Duodenal mucosa (tissue), 2 donors: ENCODE measurements at regions not wholly inside any gene's neighbourhood (a gene's known extent, or its start where the extent isn't known, plus 50 kb on each side); places are given as distances from the start of the nearest gene placed in this dataset.

Experiments
- H3K27ac ChIP-seq: one replicate; pipeline ENCODE4 v1.7.0; 2013; ENCODE audit warnings: low read depth, low read length
- H3K27me3 ChIP-seq, 2 donors: one replicate each; pipeline ENCODE4 v1.7.0; 2013; ENCODE audit warnings: low read length in 2 of 2, control low read depth in 1 of 2; ENCODE audit not compliant: insufficient read depth in 2 of 2, control insufficient read depth in 1 of 2
- H3K36me3 ChIP-seq, 2 donors: one replicate each; pipeline ENCODE4 v1.7.0; 2013; ENCODE audit warnings: low read length in 2 of 2, control low read depth in 1 of 2; ENCODE audit not compliant: insufficient read depth in 2 of 2, control insufficient read depth in 1 of 2
- H3K4me1 ChIP-seq, 2 donors: one replicate each; pipeline ENCODE4 v1.7.0; 2013; ENCODE audit warnings: low read length in 2 of 2, control low read depth in 1 of 2; ENCODE audit not compliant: insufficient read depth in 2 of 2, control insufficient read depth in 1 of 2
- H3K4me3 ChIP-seq, 2 donors: one replicate each; pipeline ENCODE4 v1.7.0; 2013; ENCODE audit warnings: low read length in 2 of 2, low read depth in 1 of 2
- H3K9ac ChIP-seq, 2 donors: one replicate each; pipeline ENCODE4 v1.7.0; 2013; ENCODE audit warnings: low read length in 2 of 2, low read depth in 1 of 2
- H3K9me3 ChIP-seq, 2 donors: one replicate each; pipeline ENCODE4 v1.7.0; 2013; ENCODE audit warnings: low read length in 2 of 2, control low read depth in 1 of 2; ENCODE audit not compliant: control insufficient read depth in 1 of 2

DNA sequence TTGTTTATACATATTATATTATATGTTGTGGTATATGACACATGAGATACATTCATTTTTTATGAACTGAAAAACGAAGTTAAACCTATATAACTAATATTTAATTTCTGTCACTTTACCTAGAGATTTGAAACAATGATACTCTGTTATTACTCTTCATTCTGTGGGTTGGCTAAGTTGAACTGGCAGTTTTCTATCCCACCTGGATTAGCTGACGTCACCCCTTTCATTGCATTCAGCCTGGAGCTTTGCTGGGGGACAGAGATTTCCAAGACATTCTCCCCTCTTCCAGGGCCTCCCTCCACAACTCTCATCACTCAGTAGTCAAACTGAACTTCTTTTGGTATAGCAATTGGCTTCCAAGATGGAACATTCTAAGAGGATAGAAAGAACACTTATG is 309.2 kb upstream of the SATB1 start:
- Histone ChIP-seq H3K9me3 (no peaks in the 10 kb centered on the region), H3K27ac (no peak overlapping the region), H3K4me1 (no peaks in the 10 kb centered on the region), H3K27me3 (no peaks in the 10 kb centered on the region), H3K9ac (no peak overlapping the region), H3K4me3 (no peak overlapping the region), H3K36me3 (no peaks in the 10 kb centered on the region)

DNA sequence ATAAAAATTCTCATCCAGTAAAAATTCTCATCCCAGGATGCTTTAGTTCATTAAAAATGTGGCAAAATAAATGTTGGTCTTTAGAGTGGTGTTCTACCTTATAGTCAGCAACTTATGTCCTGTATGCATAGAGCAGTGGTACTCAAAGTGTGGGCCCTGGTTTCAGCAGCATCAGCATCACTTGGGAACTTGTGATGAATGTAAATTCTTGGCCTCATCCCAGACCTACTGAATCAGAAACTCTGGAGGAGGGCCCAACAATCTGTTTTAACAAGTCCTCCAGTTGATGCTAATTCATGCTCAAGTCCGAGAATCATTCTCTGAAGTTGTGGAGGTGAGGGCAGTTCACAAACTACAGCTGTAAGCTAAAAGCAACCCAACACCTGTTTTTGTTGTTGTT is 307.3 kb upstream of the SATB1 start:
- no peaks in the 10 kb centered on the region for H3K4me1 ChIP-seq
- no peak overlapping the region for H3K27ac ChIP-seq
- no peaks in the 10 kb centered on the region for H3K36me3 ChIP-seq
- no peaks in the 10 kb centered on the region for H3K9me3 ChIP-seq
- H3K27me3 ChIP-seq = no peaks in the 10 kb centered on the region
- no peak overlapping the region for H3K4me3 ChIP-seq
- H3K9ac ChIP-seq = no peak overlapping the region

- no peak overlapping the region for H3K9ac ChIP-seq
- no peak overlapping the region for H3K4me3 ChIP-seq
- H3K9me3 ChIP-seq = no peaks in the 10 kb centered on the region
- H3K27me3 ChIP-seq = no peaks in the 10 kb centered on the region
- H3K36me3 ChIP-seq = no peaks in the 10 kb centered on the region
- H3K4me1 ChIP-seq = no peaks in the 10 kb centered on the region
- no peak overlapping the region for H3K27ac ChIP-seq
Observed at GRCh38 chr3:18730491-18730890, 305.4 kb upstream of the SATB1 start.

GRCh38 chr3:18729671-18730070 is 304.5 kb upstream of the SATB1 start:
- H3K36me3 ChIP-seq = no peaks in the 10 kb centered on the region
- no peak overlapping the region for H3K9ac ChIP-seq
- H3K9me3 ChIP-seq = no peaks in the 10 kb centered on the region
- H3K4me3 ChIP-seq = no peak overlapping the region
- H3K27me3 ChIP-seq = no peaks in the 10 kb centered on the region
- no peak overlapping the region for H3K27ac ChIP-seq
- peaks cover 0 to 3% of the 10 kb centered on the region in 2 donors for H3K4me1 ChIP-seq

DNA sequence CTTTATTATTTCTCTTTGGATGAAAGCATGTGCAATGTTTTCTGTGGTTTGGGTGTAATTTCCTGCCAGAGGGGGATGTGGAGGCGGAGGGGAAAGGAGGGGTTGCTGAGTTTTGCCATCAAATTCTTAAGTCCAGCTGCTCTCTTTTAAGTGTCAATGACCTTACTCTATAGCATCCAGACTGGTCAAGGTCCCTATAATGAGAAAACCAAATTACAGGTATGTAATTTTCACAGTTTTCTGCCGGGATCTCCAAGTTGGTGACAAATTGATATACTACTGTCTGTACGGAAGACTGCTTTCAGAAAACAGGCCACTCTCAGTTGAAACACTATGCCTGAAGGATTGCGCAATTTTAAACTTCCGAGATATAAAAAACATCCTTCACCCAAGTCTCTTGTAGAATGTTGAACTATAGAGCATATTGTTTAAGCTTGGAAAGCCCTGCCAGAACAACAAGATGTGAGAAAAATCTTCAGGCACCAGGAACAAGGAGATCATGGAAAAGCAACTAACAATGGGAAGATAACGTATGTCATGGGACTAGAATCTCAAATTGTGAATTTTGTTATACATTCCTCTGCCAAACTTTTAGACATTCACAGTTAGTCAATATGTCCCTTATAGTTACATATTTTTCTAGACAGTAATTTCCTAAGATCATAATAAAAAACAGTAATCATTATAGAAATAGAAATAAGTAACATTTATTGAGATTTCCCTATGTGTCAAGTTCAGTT is 300.7 kb upstream of the SATB1 start:
- Histone ChIP-seq H3K36me3 (no peaks in the 10 kb centered on the region), H3K4me1 (peaks cover 0 to 6% of the 10 kb centered on the region in 2 donors), H3K4me3 (no peak overlapping the region), H3K9ac (no peak overlapping the region), H3K27me3 (no peaks in the 10 kb centered on the region), H3K27ac (no peak overlapping the region), H3K9me3 (no peaks in the 10 kb centered on the region)

GRCh38 chr3:18724456-18724855 is 299.3 kb upstream of the SATB1 start:
- no peak overlapping the region for H3K27ac ChIP-seq

GRCh38 chr3:18723206-18723810 is 298.2 kb upstream of the SATB1 start:
- no peaks in the 10 kb centered on the region for H3K9me3 ChIP-seq
- no peak overlapping the region for H3K27ac ChIP-seq
- no peak overlapping the region for H3K4me3 ChIP-seq
- H3K36me3 ChIP-seq = no peaks in the 10 kb centered on the region
- no peaks in the 10 kb centered on the region for H3K27me3 ChIP-seq
- peaks cover 0 to 6% of the 10 kb centered on the region in 2 donors for H3K4me1 ChIP-seq
- H3K9ac ChIP-seq = no peak overlapping the region

More at GRCh38 chr3:18724456-18724855, 299.3 kb upstream of the SATB1 start:
- Histone ChIP-seq H3K4me1 (peaks cover 0 to 6% of the 10 kb centered on the region in 2 donors), H3K36me3 (no peaks in the 10 kb centered on the region), H3K27me3 (no peaks in the 10 kb centered on the region), H3K9ac (no peak overlapping the region), H3K4me3 (no peak overlapping the region), H3K9me3 (no peaks in the 10 kb centered on the region)

DNA sequence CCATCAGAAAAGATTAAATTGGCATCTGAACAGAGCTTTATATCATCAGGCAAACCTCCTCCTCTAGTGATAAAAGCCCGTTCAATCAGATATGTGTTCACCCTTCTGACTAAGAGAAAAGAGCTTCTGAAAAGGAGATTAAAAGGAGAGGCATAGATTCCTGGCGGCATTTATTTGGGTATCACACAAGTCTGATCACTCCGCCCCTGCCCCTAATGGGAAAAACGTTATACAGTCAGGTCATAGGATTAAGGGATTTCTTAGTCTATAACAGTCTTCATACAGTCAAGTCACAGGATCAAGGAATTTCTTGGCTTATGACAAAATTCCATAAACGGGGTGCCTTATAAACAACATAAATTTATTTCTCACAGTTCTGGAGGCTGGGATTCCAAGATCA is 295.4 kb upstream of the SATB1 start:
- no peaks in the 10 kb centered on the region for H3K9me3 ChIP-seq

GRCh38 chr3:18717598-18717997 is 292.5 kb upstream of the SATB1 start:
- H3K36me3 ChIP-seq = no peaks in the 10 kb centered on the region
- H3K9ac ChIP-seq = no peak overlapping the region
- no peaks in the 10 kb centered on the region for H3K27me3 ChIP-seq
- no peaks in the 10 kb centered on the region for H3K4me1 ChIP-seq
- H3K9me3 ChIP-seq = no peaks in the 10 kb centered on the region
- H3K4me3 ChIP-seq = no peak overlapping the region
- no peak overlapping the region for H3K27ac ChIP-seq

More for the DNA sequence above, 295.4 kb upstream of the SATB1 start:
- no peak overlapping the region for H3K9ac ChIP-seq
- no peak overlapping the region for H3K27ac ChIP-seq
- peaks cover 0 to 6% of the 10 kb centered on the region in 2 donors for H3K4me1 ChIP-seq
- no peak overlapping the region for H3K4me3 ChIP-seq
- H3K27me3 ChIP-seq = no peaks in the 10 kb centered on the region
- H3K36me3 ChIP-seq = no peaks in the 10 kb centered on the region

DNA sequence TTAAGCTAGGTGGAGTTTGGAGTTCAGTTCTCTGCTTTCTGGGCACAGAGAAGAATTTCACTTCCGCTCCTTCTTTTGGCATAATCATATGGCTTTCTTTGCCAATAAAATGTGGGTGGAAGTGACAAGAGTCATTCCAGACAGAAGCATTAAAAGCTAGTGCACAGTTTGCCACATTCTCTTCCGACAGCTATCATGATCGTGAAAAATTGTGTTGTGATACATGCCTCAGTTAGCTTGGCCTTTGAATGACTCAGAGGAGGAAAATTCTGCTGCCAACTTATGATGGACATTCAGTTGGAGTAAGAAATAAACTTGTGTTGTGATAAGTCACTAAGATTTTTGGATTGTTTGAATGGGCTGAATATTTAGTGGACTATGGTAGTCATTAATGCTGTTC is 291.7 kb upstream of the SATB1 start:
- H3K27me3 ChIP-seq = no peaks in the 10 kb centered on the region
- H3K27ac ChIP-seq = no peak overlapping the region
- no peak overlapping the region for H3K4me3 ChIP-seq
- H3K4me1 ChIP-seq = no peaks in the 10 kb centered on the region
- H3K9me3 ChIP-seq = no peaks in the 10 kb centered on the region
- no peak overlapping the region for H3K9ac ChIP-seq
- no peaks in the 10 kb centered on the region for H3K36me3 ChIP-seq
